ENCODE measurements at regions not wholly inside any gene's neighbourhood (a gene's known extent, or its start where the extent isn't known, plus 50 kb on each side); places are given as distances from the start of the nearest gene placed in this dataset.
"Not testable (repeated sequence)": the region's sequence is repeated elsewhere in the genome, so short reads cannot be mapped to it uniquely, and the experiment has no call there.

DNA sequence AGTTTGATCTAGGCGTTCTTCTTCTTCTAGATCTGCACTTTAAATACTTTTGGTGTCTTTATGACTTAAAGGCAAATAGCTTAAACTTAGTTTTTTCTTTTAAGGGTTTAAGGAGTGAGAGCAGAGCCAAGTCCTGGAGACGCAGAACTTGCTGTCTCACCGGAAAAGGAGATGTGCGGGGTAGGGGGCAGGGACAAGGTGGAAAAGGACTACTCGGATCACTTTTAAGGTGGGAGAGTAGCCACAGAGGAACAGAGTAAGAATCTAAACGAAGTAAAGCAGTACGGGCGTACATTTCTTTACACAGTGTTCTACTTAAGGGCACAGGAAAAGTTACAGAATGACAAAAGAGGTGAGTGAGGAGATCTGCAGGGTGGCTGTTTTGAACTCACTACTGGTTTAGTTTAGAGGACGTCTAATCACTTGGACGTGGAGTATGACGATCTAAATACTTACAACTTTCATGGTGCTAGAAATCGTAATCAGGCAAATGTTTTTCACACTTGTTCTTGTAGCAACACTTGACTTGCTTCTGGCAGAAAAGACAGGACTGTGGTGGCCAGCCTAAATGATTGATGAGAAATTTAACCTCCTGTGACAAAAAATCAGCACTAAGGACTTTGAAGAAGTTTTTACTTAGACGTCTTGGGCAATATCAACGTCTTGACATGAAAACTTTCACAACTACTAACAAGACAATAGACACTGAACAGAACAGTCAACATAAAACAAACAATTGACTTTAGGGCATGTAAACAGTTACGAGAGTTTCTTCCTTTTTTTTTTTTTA lies 127.0 kb downstream of the ART5 start:
- not testable (repeated sequence) for DNase-seq

DNA sequence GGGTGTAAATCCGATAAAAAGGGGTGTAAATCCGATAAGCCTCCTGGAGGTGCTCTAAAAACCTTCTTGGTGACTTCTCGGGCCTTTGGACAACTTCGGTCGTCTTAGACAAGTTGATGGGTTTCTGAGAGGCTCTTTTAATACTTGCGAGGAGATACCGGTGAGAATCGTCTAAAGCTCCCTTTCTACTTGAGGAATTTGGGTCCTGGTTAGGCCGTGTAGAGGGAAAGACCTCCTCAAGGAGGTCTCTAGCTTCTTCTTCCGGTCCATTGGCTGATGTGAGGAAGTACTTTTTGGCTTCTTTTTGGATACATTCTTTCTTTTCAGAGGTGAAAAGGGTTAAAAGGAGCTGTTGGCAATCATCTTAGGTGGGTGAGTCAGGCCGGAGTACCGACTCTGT lies 128.5 kb downstream of the ART5 start:
- not testable (repeated sequence) for DNase-seq

- DNase-seq, result peak in 1 of 2 donors; percentile 53
Measured at GRCh38 chr11:3512751-3513150, 129.0 kb downstream of the ART5 start.

DNA sequence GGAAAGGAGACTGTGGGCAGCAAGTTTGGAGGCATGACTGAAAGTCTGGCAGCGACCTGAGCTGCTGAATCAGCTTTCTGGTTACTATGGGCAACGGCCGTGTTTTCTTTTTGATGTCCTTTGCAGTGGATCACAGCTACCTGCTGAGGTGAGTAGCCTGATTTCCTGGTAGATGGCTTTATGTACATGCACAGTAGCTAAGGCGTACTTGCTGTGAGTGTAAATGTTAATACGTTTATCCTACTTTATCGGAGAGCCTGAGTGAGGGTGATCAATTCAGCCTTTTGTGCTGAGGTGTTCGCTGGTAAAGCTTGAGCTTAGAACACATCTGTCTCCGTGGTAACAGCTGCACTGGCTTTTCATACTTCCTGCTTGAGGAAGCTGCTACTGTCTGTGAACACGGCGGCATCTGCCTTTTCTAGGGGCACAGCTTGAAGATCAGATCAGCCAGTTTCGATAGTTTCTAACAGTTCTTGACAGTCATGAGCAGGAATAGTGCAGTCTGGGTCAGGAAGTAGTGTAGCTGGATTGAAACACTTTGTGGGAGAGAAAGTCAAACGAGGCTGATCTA lies 129.6 kb downstream of the ART5 start:
- not testable (repeated sequence) for DNase-seq

DNA sequence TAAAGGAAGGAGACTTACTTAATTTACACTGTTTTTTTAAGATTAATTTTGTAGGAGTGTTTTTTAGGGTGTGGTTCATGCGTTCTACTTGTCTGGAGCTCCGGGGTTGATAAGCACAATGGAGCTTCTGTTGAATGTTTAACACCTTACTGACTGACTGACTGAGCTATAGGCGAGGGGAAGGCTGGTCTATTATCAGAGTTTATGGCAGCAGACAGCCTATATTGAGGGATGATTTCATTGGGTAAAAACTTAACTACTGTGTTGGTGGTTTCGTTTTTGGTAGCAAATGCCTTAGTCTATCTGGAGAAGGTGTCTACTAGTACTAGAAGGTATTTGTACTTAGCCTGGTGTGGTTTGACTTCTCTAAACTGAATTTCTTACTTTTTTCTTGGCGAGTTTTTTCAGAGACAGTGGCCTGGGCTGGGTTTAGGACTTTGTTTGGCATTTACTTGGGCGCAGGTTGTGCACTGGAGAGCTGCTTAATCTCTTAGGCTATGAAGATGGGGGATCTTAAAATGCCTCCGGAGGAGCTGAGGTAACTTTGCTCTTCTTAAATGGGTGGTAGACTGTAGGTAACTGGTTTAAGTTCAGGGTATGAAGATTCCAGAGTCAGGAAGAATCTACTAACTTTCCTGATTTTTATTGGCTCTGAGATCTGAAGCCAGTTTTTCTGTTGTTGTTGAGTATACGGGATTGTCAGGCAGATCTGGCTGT lies 130.2 kb downstream of the ART5 start:
- DNase-seq, result not testable (repeated sequence)

GRCh38 chr11:3509563-3509962 lies 130.6 kb upstream of the ZNF195 start:
- not testable (repeated sequence) for DNase-seq

DNA sequence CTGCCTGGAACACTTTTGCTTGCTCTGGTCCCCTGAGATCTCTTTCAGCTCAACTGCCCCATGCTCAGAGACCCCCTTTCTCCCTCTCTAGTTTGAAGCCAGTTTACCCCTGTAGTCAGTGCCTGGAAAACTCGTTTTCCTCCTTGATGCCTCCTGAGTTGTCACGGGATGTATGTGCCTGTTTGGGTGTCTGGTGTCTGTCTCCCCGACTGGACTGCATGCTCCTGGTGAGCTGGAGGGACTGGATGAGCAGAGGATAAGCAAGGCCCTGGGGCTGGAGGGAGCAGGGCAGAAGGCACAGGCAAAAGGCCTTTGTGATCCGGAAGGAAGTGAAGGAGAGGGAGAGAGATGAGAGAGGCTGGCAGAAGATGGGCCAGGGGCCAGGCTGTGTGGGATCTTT lies 120.3 kb upstream of the ZNF195 start:
- DNase-seq, result not testable (repeated sequence)

DNA sequence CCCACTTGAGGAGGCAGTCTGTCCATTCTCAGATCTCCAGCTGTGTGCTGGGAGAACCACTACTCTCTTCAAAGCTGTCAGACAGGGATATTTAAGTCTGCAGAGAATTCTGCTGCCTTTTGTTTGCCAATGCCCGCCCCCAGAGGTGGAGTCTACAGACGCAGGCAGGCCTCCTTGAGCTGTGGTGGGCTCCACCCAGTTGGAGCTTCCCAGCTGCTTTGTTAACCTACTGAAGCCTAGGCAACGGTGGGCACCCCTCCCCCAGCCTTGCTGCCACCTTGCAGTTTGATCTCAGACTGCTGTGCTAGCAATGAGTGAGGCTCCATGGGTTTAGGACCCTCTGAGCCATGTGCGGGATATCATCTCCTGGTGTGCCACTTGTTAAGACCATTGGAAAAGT lies 119.4 kb upstream of the ZNF195 start:
- DNase-seq, result not testable (repeated sequence)

DNA sequence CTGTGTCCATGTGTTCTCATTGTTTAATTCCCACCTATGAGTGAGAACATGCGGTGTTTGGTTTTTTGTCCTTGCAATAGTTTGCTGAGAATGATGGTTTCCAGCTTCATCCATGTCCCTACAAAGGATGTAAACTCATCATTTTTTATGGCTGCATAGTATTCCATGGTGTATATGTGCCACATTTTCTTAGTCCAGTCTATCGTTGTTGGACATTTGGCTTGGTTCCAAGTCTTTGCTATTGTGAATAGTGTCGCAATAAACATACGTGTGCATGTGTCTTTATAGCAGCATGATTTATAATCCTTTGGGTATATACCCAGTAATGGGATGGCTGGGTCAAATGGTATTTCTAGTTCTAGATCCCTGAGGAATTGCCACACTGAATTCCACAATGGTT lies 114.2 kb upstream of the ZNF195 start:
- not testable (repeated sequence) for DNase-seq

GRCh38 chr11:3488003-3488402 lies 109.1 kb upstream of the ZNF195 start:
- not testable (repeated sequence) for DNase-seq

- DNase-seq, result not testable (repeated sequence)
Measured at GRCh38 chr11:3485737-3486136, 106.8 kb upstream of the ZNF195 start.

- peak in 1 of 2 donors; percentile 55 for DNase-seq
Measured at GRCh38 chr11:3476937-3477885, 98.3 kb upstream of the ZNF195 start.

- DNase-seq, result not testable (repeated sequence)
Measured at GRCh38 chr11:3476084-3476936, 97.4 kb upstream of the ZNF195 start.

DNA sequence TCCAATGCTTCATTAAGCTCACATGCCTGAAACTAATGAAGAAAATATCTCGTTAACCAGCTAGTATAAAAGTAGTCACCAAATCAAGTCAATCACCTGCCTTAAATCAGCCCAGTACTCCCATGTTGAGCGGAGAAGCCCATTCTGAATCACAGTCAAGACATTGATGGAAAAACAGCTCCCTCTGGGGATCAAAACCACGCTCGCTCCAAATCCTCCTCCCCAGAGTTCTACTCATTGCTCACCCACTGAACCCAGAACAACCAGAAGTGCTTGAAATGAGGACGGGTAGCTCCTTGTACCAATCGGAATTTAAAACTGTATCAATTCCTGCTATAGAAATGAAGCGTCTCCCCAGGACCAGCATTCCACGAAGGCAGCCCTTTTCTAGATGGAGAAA lies 90.0 kb upstream of the ZNF195 start:
- not testable (repeated sequence) for DNase-seq

DNA sequence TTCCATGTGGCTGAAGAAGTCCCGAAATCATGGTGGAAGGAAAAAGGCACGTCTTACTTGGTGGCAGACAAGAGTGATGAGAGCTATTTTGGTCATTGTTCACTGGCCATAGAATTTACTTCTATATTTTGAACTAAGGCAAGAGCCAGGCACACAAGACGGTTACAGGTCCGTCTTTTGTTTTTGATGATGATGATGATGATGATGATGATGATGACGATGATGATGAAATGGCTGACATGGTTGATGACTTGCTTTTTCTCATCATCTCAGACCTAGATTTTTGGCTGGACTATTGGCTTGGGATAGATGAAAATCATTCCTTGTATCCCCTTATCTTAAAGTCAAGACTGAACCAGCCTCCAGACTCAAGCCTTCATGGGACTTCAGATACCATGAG lies 88.7 kb upstream of the ZNF195 start:
- not testable (repeated sequence) for DNase-seq

GRCh38 chr11:3455666-3456065 lies 76.7 kb upstream of the ZNF195 start:
- DNase-seq, result not testable (repeated sequence)

DNA sequence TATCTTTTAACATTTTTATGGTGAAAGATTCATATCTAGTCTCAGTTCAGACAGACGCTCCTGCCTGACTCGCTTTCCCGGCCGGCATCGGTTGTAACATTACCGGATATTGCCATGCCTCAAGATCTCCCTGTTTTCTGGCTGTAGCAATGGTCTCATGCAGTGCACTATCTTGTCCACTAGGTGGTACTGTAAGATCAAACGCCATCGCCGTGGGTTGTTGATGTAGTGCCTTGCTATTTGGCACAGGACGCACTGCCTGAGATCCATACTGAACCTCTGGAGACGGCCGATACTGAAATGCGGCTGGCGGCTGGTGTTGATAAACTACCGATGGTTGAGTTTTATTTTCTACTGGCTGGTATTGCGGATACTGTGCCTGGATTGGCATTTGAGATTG lies 75.9 kb upstream of the ZNF195 start:
- DNase-seq, result peak in 1 of 2 donors; percentile 48

DNA sequence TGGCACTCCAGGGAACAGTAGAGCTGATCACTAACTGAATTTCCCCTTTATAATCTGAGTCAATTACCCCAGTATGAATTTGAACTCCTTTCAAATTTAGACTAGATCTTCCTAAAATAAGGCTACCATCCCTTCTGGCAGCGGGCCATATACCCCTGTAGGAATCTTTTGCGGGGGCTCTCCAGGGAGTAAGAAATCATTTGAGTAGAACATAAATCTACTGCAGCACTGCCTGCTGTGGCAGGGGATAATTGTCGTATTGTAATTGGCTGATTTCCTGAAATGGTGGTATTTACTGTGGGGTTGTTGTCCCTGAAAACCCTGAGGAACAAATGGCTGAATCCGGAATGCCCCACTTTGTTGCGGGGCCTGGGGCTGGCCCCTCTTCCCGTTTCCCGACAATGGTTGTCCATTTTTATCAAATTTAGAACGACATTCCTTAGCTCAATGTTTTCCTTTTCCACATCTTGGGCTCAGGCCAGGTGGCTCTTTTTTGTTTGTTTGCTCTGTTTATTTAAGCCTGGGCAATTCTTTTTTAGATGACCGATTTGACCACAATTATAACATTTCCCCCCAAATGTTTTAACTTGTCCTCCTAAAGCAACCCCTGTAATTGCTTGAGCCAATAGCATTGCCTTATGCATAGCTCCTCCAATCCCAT lies 74.8 kb upstream of the ZNF195 start:
- not testable (repeated sequence) for DNase-seq

GRCh38 chr11:3450822-3451221 lies 71.9 kb upstream of the ZNF195 start:
- not testable (repeated sequence) for DNase-seq

DNA sequence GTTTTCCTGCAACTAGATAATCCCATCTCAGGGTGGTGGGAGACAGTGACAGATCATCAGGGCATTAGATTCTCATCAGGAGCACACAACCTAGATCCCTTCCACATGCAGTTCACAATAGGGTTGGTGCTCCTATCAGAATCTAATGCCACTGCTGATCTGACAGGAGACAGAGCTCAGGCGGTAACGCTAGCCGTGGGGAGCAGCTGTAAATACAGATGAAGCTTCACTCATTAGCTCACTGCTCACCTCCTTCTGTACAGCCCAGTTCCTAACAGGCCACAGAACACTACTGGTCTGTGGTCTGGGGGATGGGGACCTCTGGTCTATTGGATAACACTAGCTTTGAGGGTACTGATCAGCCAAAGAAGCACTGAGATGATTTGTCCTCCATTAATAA lies 66.6 kb upstream of the ZNF195 start:
- not testable (repeated sequence) for DNase-seq

All from right lung (tissue), 2 donors.